CD14-positive monocyte (primary cell): ENCODE measurements at regions not wholly inside any gene's neighbourhood (a gene's known extent, or its start where the extent isn't known, plus 50 kb on each side); places are given as distances from the start of the nearest gene placed in this dataset.

Source experiments
- DNase-seq, 3 donors: peaks; one replicate each; pipeline ENCODE4 v3.0.0-alpha.2; 2011 to 2022
- H2AFZ ChIP-seq: 2 replicates; pipeline ENCODE4 v1.6.0; 2012; ENCODE audit warnings: mild to moderate bottlenecking, low read depth, low read length, inconsistent platforms; ENCODE audit not compliant: insufficient read depth, poor library complexity, severe bottlenecking
- H3K27ac ChIP-seq, 2 donors: 1 replicate in 1 of 2; 2 replicates in 1 of 2; pipeline ENCODE4 v1.5.1; 2012 to 2013; ENCODE audit warnings: low read length in 2 of 2, control low read depth in 1 of 2, inconsistent platforms in 1 of 2, low read depth in 1 of 2, mild to moderate bottlenecking in 1 of 2
- H3K27me3 ChIP-seq, 2 donors: one replicate each; pipeline versions ENCODE4 v1.6.0 to v1.6.1; 2011 to 2013; ENCODE audit warnings: low read length in 2 of 2; ENCODE audit not compliant: control insufficient read depth in 2 of 2, insufficient read depth in 2 of 2
- H3K36me3 ChIP-seq, 2 donors: replicated peaks in 1 of 2; 1 replicate in 1 of 2; 2 replicates in 1 of 2; pipeline versions ENCODE4 v1.5.1 to v1.6.1; 2012 to 2013; ENCODE audit warnings: low read length in 2 of 2, control low read depth in 1 of 2, inconsistent platforms in 1 of 2, mild to moderate bottlenecking in 1 of 2; ENCODE audit not compliant: insufficient read depth in 2 of 2, control insufficient read depth in 1 of 2
- H3K4me1 ChIP-seq, 2 donors: 1 replicate in 1 of 2; 2 replicates in 1 of 2; pipeline versions ENCODE4 v1.5.1 to v1.6.1; 2012 to 2013; ENCODE audit warnings: low read length in 2 of 2, control low read depth in 1 of 2, inconsistent platforms in 1 of 2, mild to moderate bottlenecking in 1 of 2, moderate library complexity in 1 of 2; ENCODE audit not compliant: insufficient read depth in 2 of 2, control insufficient read depth in 1 of 2
- H3K4me2 ChIP-seq: replicated peaks from 2 replicates; pipeline ENCODE3; 2012; ENCODE audit warnings: low read length, moderate library complexity, mild to moderate bottlenecking; ENCODE audit not compliant: poor library complexity, severe bottlenecking; ENCODE audit errors: extremely low read depth
- H3K4me3 ChIP-seq, 3 experiments: fragments of 200-600 bp in 1 of 3; sonication (generic) in 1 of 3; replicated peaks in 1 of 3; 1 replicate in 2 of 3; 2 replicates in 1 of 3; pipeline ENCODE4 v1.5.1; 2011 to 2013; ENCODE audit warnings: low read length in 3 of 3, mild to moderate bottlenecking in 3 of 3, control low read depth in 2 of 3, low read depth in 2 of 3, inconsistent platforms in 1 of 3, moderate library complexity in 1 of 3
- H3K79me2 ChIP-seq: 2 replicates; pipeline ENCODE4 v1.6.0; 2012; ENCODE audit warnings: mild to moderate bottlenecking, control low read depth, inconsistent platforms, low read length, moderate library complexity; ENCODE audit not compliant: insufficient read depth
- H3K9ac ChIP-seq: 2 replicates; pipeline ENCODE4 v1.6.0; 2017; ENCODE audit warnings: low read length, mild to moderate bottlenecking; ENCODE audit not compliant: insufficient read depth, poor library complexity, severe bottlenecking
- H3K9me3 ChIP-seq, 2 donors: replicated peaks in 1 of 2; 1 replicate in 1 of 2; 2 replicates in 1 of 2; pipeline versions ENCODE4 v1.5.1 to v1.6.1; 2012 to 2013; ENCODE audit warnings: low read length in 2 of 2, control low read depth in 1 of 2; ENCODE audit not compliant: control insufficient read depth in 1 of 2, insufficient read depth in 1 of 2
- H4K20me1 ChIP-seq: 2 replicates; pipeline ENCODE4 v1.6.0; 2012; ENCODE audit warnings: mild to moderate bottlenecking, low read length, control low read depth, moderate library complexity; ENCODE audit not compliant: insufficient read depth
- H3K27ac Mint-ChIP-seq, 7 donors: one replicate each; pipeline ENCODE4 v1.8.0; 2020; ENCODE audit warnings: mild to moderate bottlenecking in 7 of 7, mixed read lengths in 7 of 7, moderate library complexity in 6 of 7, inconsistent platforms in 2 of 7
- H3K27me3 Mint-ChIP-seq, 3 donors: one replicate each; pipeline ENCODE4 v1.8.0; 2021 to 2022; ENCODE audit warnings: low read depth in 3 of 3, mild to moderate bottlenecking in 3 of 3, mixed read lengths in 3 of 3, moderate library complexity in 3 of 3, inconsistent platforms in 1 of 3
- H3K36me3 Mint-ChIP-seq, 2 donors: one replicate each; pipeline ENCODE4 v1.8.0; 2020; ENCODE audit warnings: mixed read lengths in 2 of 2, inconsistent platforms in 1 of 2, mild to moderate bottlenecking in 1 of 2
- H3K4me1 Mint-ChIP-seq: one replicate; pipeline ENCODE4 v1.8.0; 2020; ENCODE audit warnings: mild to moderate bottlenecking, mixed read lengths
- H3K4me3 Mint-ChIP-seq, 2 donors: one replicate each; pipeline ENCODE4 v1.8.0; 2020; ENCODE audit warnings: mild to moderate bottlenecking in 2 of 2, mixed read lengths in 2 of 2, moderate library complexity in 1 of 2
- H3K9me3 Mint-ChIP-seq, 7 donors: one replicate each; pipeline ENCODE4 v1.8.0; 2020 to 2022; ENCODE audit warnings: mixed read lengths in 7 of 7, mild to moderate bottlenecking in 6 of 7, moderate library complexity in 6 of 7, inconsistent platforms in 2 of 7
- WGBS: methylation state at CpG from one replicate; pipeline ENCODE4 v1.1.5; 2013; ENCODE audit warnings: missing lambda C conversion rate; ENCODE audit not compliant: insufficient coverage; 5-methylcytosine and 5-hydroxymethylcytosine counted together
- intact Hi-C, 2 donors: fragments of 100-400 bp; cut with micrococcal nuclease; formaldehyde crosslinking; loops; one replicate each; pipeline versions ENCODE4 v1.15.0 to v1.15.1; 2023
- TF ChIP-seq, protein P1 (sequence below): fragments of 200-600 bp; IDR thresholded peaks from one replicate; pipeline ENCODE4 v1.8.0; 2022; ENCODE audit warnings: antibody characterized with exemption, mild to moderate bottlenecking

GRCh38 chr5:77155179-77155785 is 55.2 kb upstream of the PDE8B start:
- no peaks in the 10 kb centered on the region for H4K20me1 ChIP-seq
- peaks cover 22 to 25% of the 10 kb centered on the region in 2 donors for H3K4me1 ChIP-seq
- intact Hi-C loops: no loop called here
- Mint-ChIP-seq H3K36me3 (no peaks in the 10 kb centered on the region), H3K27ac (peak overlapping the region in 3 of 7 donors; percentile 43 to 72 (median 65)), H3K9me3 (peaks cover 0 to 2% (median 0%) of the 10 kb centered on the region in 7 donors), H3K4me3 (peak overlapping the region in 1 of 2 donors; percentile 61), H3K27me3 (peaks cover 0 to 3% (median 2%) of the 10 kb centered on the region in 3 donors), H3K4me1 (peaks cover 32% of the 10 kb centered on the region)
- peak overlapping the region; percentile 2 for H2AFZ ChIP-seq
- H3K4me2 ChIP-seq: no peak overlapping the region
- H3K9me3 ChIP-seq: no peaks in the 10 kb centered on the region
- H3K27me3 ChIP-seq: no peaks in the 10 kb centered on the region
- H3K27ac ChIP-seq: peak overlapping the region; percentile 6 to 49
- no peaks in the 10 kb centered on the region for H3K79me2 ChIP-seq
- H3K9ac ChIP-seq: no peak overlapping the region
- H3K36me3 ChIP-seq: no peaks in the 10 kb centered on the region
- peak; percentile 14 to 61 (median 17) for DNase-seq
- H3K4me3 ChIP-seq: no peak overlapping the region
- WGBS: 60% methylated on average over 1 of the region's 8 CpGs
- TF ChIP-seq, protein P1, sequence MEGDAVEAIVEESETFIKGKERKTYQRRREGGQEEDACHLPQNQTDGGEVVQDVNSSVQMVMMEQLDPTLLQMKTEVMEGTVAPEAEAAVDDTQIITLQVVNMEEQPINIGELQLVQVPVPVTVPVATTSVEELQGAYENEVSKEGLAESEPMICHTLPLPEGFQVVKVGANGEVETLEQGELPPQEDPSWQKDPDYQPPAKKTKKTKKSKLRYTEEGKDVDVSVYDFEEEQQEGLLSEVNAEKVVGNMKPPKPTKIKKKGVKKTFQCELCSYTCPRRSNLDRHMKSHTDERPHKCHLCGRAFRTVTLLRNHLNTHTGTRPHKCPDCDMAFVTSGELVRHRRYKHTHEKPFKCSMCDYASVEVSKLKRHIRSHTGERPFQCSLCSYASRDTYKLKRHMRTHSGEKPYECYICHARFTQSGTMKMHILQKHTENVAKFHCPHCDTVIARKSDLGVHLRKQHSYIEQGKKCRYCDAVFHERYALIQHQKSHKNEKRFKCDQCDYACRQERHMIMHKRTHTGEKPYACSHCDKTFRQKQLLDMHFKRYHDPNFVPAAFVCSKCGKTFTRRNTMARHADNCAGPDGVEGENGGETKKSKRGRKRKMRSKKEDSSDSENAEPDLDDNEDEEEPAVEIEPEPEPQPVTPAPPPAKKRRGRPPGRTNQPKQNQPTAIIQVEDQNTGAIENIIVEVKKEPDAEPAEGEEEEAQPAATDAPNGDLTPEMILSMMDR: no peak

- intact Hi-C loops: no loop called here
- no peak overlapping the region for H3K27ac Mint-ChIP-seq
- DNase-seq: no peak
Measured at GRCh38 chr5:77152441-77152840, 58.0 kb upstream of the PDE8B start.

More at GRCh38 chr5:77152441-77152840, 58.0 kb upstream of the PDE8B start:
- TF ChIP-seq, protein P1: no peak
- WGBS: 96% methylated on average over 4 of the region's 8 CpGs
- H3K4me3 ChIP-seq: no peak overlapping the region
- Mint-ChIP-seq H3K4me1 (peaks cover 41% of the 10 kb centered on the region), H3K9me3 (no peaks in the 10 kb centered on the region), H3K4me3 (no peak overlapping the region), H3K36me3 (no peaks in the 10 kb centered on the region), H3K27me3 (peaks cover 0 to 3% (median 0%) of the 10 kb centered on the region in 3 donors)
- no peak overlapping the region for H3K4me2 ChIP-seq
- H3K79me2 ChIP-seq: no peaks in the 10 kb centered on the region
- H3K9me3 ChIP-seq: no peaks in the 10 kb centered on the region
- H3K9ac ChIP-seq: no peak overlapping the region
- no peaks in the 10 kb centered on the region for H4K20me1 ChIP-seq
- no peak overlapping the region for H3K27ac ChIP-seq
- peaks cover 27 to 30% of the 10 kb centered on the region in 2 donors for H3K4me1 ChIP-seq
- no peaks in the 10 kb centered on the region for H3K27me3 ChIP-seq
- no peak overlapping the region for H2AFZ ChIP-seq
- no peaks in the 10 kb centered on the region for H3K36me3 ChIP-seq
